ENCODE measurements at regions not wholly inside any gene's neighbourhood (a gene's known extent, or its start where the extent isn't known, plus 50 kb on each side); places are given as distances from the start of the nearest gene placed in this dataset.

DNA sequence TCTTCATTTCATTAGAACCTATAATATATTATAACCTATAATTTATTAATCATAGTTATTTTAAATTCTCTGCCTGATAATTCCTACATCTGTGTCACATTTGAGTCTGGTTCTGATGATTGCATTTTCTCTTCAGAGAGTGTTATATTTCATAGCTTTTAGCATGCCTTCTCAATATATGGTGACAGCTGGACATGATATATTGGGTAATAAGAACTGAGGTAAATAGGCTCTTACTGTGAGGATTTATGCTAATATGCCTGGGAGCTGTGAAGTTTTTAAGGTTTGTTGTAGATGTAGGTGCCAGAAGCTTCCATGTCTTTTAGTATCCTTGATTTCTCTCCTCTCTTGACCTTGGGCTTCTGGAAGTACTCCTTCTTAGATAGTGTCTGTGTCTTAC lies 325.9 kb upstream of the SEMA3D start:
- TF ChIP-seq, protein P1, sequence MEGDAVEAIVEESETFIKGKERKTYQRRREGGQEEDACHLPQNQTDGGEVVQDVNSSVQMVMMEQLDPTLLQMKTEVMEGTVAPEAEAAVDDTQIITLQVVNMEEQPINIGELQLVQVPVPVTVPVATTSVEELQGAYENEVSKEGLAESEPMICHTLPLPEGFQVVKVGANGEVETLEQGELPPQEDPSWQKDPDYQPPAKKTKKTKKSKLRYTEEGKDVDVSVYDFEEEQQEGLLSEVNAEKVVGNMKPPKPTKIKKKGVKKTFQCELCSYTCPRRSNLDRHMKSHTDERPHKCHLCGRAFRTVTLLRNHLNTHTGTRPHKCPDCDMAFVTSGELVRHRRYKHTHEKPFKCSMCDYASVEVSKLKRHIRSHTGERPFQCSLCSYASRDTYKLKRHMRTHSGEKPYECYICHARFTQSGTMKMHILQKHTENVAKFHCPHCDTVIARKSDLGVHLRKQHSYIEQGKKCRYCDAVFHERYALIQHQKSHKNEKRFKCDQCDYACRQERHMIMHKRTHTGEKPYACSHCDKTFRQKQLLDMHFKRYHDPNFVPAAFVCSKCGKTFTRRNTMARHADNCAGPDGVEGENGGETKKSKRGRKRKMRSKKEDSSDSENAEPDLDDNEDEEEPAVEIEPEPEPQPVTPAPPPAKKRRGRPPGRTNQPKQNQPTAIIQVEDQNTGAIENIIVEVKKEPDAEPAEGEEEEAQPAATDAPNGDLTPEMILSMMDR (IDR thresholded peaks at IDR 0.05; ENCODE audit: low read depth, low read length, poor library complexity, severe bottlenecking) = no peak
- TF ChIP-seq EZH2phosphoT487 (IDR thresholded peaks at IDR 0.05; ENCODE audit: borderline replicate concordance, low read length) = no peak
